ENCODE measurements at regions not wholly inside any gene's neighbourhood (a gene's known extent, or its start where the extent isn't known, plus 50 kb on each side); places are given as distances from the start of the nearest gene placed in this dataset.
A peak's percentile ranks its signal among the peaks of the same experiment; 100 is the strongest.

GRCh38 chr11:32326522-32326921 is 108.8 kb downstream of the WT1 start:
- H3K36me3 ChIP-seq (ENCODE audit: control insufficient read depth, insufficient read depth, low read length), result no peaks in the 10 kb centered on the region
- 82 to 95% methylated on average over 1 to 3 of the region's 3 CpGs for WGBS, 2 experiments
- no peak overlapping the region for H3K4me3 ChIP-seq (ENCODE audit: insufficient read depth, low read depth, low read length)
- no peaks in the 10 kb centered on the region for H3K9me3 ChIP-seq (ENCODE audit: control insufficient read depth, low read length)
- peaks cover 4% of the 10 kb centered on the region for H3K27me3 ChIP-seq (ENCODE audit: control insufficient read depth, insufficient read depth, low read length, poor library complexity, severe bottlenecking)
- H3K4me1 ChIP-seq (ENCODE audit: control insufficient read depth, insufficient read depth, low read length), result no peaks in the 10 kb centered on the region
- no peak overlapping the region for H3K27ac ChIP-seq (ENCODE audit: insufficient read depth, low read depth, low read length, poor library complexity, severe bottlenecking)

- no peaks in the 10 kb centered on the region for H3K36me3 ChIP-seq (ENCODE audit: control insufficient read depth, insufficient read depth, low read length)
- 75 to 79% methylated on average over 1 of the region's 1 CpG for WGBS, 2 experiments
- H3K4me3 ChIP-seq (ENCODE audit: insufficient read depth, low read depth, low read length), result no peak overlapping the region
These were observed 106.9 kb downstream of the WT1 start for GRCh38 chr11:32328392-32328791.

GRCh38 chr11:32331098-32331497 is 104.2 kb downstream of the WT1 start:
- peaks cover 4% of the 10 kb centered on the region for H3K4me1 ChIP-seq (ENCODE audit: control insufficient read depth, insufficient read depth, low read length)
- 90 to 92% methylated on average over 10 of the region's 10 CpGs for WGBS, 2 experiments
- peaks cover 39% of the 10 kb centered on the region for H3K27me3 ChIP-seq (ENCODE audit: control insufficient read depth, insufficient read depth, low read length, poor library complexity, severe bottlenecking)
- H3K4me3 ChIP-seq (ENCODE audit: insufficient read depth, low read depth, low read length), result no peak overlapping the region
- H3K27ac ChIP-seq (ENCODE audit: insufficient read depth, low read depth, low read length, poor library complexity, severe bottlenecking), result no peak overlapping the region
- H3K9me3 ChIP-seq (ENCODE audit: control insufficient read depth, low read length), result peaks cover 2% of the 10 kb centered on the region
- no peaks in the 10 kb centered on the region for H3K36me3 ChIP-seq (ENCODE audit: control insufficient read depth, insufficient read depth, low read length)

More at GRCh38 chr11:32328392-32328791, 106.9 kb downstream of the WT1 start:
- no peak overlapping the region for H3K27ac ChIP-seq (ENCODE audit: insufficient read depth, low read depth, low read length, poor library complexity, severe bottlenecking)
- peaks cover 21% of the 10 kb centered on the region for H3K27me3 ChIP-seq (ENCODE audit: control insufficient read depth, insufficient read depth, low read length, poor library complexity, severe bottlenecking)
- no peaks in the 10 kb centered on the region for H3K9me3 ChIP-seq (ENCODE audit: control insufficient read depth, low read length)
- peaks cover 4% of the 10 kb centered on the region for H3K4me1 ChIP-seq (ENCODE audit: control insufficient read depth, insufficient read depth, low read length)

GRCh38 chr11:32331792-32332191 is 103.5 kb downstream of the WT1 start:
- Histone ChIP-seq H3K4me1 (ENCODE audit: control insufficient read depth, insufficient read depth, low read length) (peaks cover 4% of the 10 kb centered on the region), H3K27me3 (ENCODE audit: control insufficient read depth, insufficient read depth, low read length, poor library complexity, severe bottlenecking) (peaks cover 39% of the 10 kb centered on the region), H3K36me3 (ENCODE audit: control insufficient read depth, insufficient read depth, low read length) (no peaks in the 10 kb centered on the region), H3K4me3 (ENCODE audit: insufficient read depth, low read depth, low read length) (no peak overlapping the region), H3K9me3 (ENCODE audit: control insufficient read depth, low read length) (peaks cover 2% of the 10 kb centered on the region), H3K27ac (ENCODE audit: insufficient read depth, low read depth, low read length, poor library complexity, severe bottlenecking) (no peak overlapping the region)
- 86 to 93% methylated on average over 1 of the region's 1 CpG for WGBS, 2 experiments

- Histone ChIP-seq H3K27ac (ENCODE audit: insufficient read depth, low read depth, low read length, poor library complexity, severe bottlenecking) (no peak overlapping the region), H3K36me3 (ENCODE audit: control insufficient read depth, insufficient read depth, low read length) (no peaks in the 10 kb centered on the region), H3K4me3 (ENCODE audit: insufficient read depth, low read depth, low read length) (peak overlapping the region; percentile 35), H3K27me3 (ENCODE audit: control insufficient read depth, insufficient read depth, low read length, poor library complexity, severe bottlenecking) (peaks cover 39% of the 10 kb centered on the region), H3K9me3 (ENCODE audit: control insufficient read depth, low read length) (peaks cover 2% of the 10 kb centered on the region), H3K4me1 (ENCODE audit: control insufficient read depth, insufficient read depth, low read length) (peaks cover 4% of the 10 kb centered on the region)
- WGBS, 2 experiments, result 53% methylated on average over 14 of the region's 14 CpGs
These were observed 102.4 kb downstream of the WT1 start for GRCh38 chr11:32332990-32333319.

- Histone ChIP-seq H3K27me3 (ENCODE audit: control insufficient read depth, insufficient read depth, low read length, poor library complexity, severe bottlenecking) (peaks cover 39% of the 10 kb centered on the region), H3K4me1 (ENCODE audit: control insufficient read depth, insufficient read depth, low read length) (peaks cover 4% of the 10 kb centered on the region), H3K4me3 (ENCODE audit: insufficient read depth, low read depth, low read length) (peak overlapping the region; percentile 35), H3K9me3 (ENCODE audit: control insufficient read depth, low read length) (peaks cover 2% of the 10 kb centered on the region), H3K27ac (ENCODE audit: insufficient read depth, low read depth, low read length, poor library complexity, severe bottlenecking) (no peak overlapping the region), H3K36me3 (ENCODE audit: control insufficient read depth, insufficient read depth, low read length) (no peaks in the 10 kb centered on the region)
- WGBS, 2 experiments, result 5 to 6% methylated on average over 57 of the region's 57 CpGs
These were observed 101.9 kb downstream of the WT1 start for GRCh38 chr11:32333320-32333991.

- Histone ChIP-seq H3K4me1 (ENCODE audit: control insufficient read depth, insufficient read depth, low read length) (peaks cover 4% of the 10 kb centered on the region), H3K27me3 (ENCODE audit: control insufficient read depth, insufficient read depth, low read length, poor library complexity, severe bottlenecking) (peaks cover 39% of the 10 kb centered on the region), H3K27ac (ENCODE audit: insufficient read depth, low read depth, low read length, poor library complexity, severe bottlenecking) (no peak overlapping the region), H3K36me3 (ENCODE audit: control insufficient read depth, insufficient read depth, low read length) (no peaks in the 10 kb centered on the region), H3K9me3 (ENCODE audit: control insufficient read depth, low read length) (peaks cover 2% of the 10 kb centered on the region), H3K4me3 (ENCODE audit: insufficient read depth, low read depth, low read length) (no peak overlapping the region)
- 91% methylated on average over 8 of the region's 8 CpGs for WGBS, 2 experiments
These were observed 100.5 kb downstream of the WT1 start for GRCh38 chr11:32334822-32335221.
